GM12873 (cell line): ENCODE measurements at regions not wholly inside any gene's neighbourhood (a gene's known extent, or its start where the extent isn't known, plus 50 kb on each side); places are given as distances from the start of the nearest gene placed in this dataset.

ENCODE experiments used
- TF ChIP-seq, protein P1 (sequence below): IDR thresholded peaks from 2 replicates; pipeline ENCODE4 v1.5.1; 2012; ENCODE audit warnings: low read depth, mild to moderate bottlenecking, moderate library complexity, low read length, control low read depth; ENCODE audit not compliant: insufficient read depth; ENCODE audit errors: missing control alignments

DNA sequence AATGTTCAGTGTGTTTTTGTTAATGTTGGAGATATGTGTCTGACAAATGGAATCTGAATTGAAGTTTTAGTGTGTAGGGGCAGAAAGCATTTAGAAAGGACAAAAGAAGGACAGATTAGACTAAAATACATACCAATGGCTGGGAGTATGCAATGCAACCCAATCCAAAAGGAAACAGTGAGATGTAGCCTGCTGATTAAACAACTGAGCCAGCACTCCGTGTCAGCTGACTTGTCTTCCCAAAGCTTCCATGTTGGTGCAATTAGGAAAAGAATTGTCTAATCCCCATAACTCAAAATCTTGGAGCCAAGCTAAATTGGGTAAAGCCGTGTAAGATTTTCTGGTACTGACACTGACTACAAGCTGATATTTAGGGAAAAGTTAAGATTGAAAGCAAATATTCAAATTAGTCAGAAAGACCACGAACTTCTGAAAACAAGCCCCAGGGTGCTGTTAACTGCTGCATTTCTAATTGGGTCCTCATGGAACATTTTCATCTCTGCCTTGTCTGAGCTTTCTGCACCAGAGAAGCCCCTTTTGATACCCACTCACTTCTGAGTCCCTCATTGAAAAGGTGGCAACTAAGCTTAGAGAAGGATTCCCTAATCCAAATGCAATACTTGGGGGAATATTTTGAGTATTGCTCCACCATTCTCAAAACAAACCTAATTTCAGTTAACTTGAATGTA, 109.1 kb downstream of the DAD1 start:
- TF ChIP-seq, protein P1, sequence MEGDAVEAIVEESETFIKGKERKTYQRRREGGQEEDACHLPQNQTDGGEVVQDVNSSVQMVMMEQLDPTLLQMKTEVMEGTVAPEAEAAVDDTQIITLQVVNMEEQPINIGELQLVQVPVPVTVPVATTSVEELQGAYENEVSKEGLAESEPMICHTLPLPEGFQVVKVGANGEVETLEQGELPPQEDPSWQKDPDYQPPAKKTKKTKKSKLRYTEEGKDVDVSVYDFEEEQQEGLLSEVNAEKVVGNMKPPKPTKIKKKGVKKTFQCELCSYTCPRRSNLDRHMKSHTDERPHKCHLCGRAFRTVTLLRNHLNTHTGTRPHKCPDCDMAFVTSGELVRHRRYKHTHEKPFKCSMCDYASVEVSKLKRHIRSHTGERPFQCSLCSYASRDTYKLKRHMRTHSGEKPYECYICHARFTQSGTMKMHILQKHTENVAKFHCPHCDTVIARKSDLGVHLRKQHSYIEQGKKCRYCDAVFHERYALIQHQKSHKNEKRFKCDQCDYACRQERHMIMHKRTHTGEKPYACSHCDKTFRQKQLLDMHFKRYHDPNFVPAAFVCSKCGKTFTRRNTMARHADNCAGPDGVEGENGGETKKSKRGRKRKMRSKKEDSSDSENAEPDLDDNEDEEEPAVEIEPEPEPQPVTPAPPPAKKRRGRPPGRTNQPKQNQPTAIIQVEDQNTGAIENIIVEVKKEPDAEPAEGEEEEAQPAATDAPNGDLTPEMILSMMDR, result no peak

DNA sequence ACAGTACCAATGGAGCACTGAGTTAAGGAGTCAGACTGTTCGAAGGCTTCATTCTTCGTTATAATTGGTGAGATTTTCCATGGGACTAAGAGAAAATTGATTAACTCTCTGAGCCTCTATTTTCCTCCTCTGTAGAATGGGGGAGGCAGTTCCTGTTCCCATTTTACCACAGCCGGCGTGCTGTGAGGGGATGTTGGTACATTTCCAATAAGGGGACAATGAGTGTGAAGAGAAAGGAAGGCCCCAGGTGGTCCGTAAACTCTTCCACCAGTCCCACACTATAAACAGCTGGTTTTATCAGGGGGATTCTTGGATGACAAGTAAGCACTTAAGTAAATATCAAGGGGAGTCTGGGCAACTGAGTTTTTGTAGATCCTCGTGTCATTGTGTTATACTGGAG, 109.9 kb downstream of the DAD1 start:
- TF ChIP-seq, protein P1, result no peak

DNA sequence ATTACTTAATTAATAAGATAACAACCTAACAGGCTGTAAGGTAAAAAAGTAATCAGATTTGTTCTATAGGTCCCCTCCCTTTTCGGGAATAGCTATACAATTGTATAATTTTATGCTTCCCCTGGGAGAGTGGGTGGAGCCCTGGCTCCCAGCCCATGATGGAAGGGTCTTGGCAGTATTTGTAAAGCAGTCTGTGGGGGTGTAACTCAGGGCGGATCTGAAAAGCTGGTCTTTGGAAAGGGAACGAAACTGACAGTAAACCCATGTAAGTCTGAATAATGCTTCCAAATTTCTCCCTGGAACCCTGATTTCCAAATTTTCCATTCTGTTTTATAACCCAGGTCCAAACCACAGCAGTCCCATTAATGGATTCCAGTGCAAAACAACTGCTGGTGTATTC, 110.4 kb downstream of the DAD1 start:
- TF ChIP-seq, protein P1, result no peak

DNA sequence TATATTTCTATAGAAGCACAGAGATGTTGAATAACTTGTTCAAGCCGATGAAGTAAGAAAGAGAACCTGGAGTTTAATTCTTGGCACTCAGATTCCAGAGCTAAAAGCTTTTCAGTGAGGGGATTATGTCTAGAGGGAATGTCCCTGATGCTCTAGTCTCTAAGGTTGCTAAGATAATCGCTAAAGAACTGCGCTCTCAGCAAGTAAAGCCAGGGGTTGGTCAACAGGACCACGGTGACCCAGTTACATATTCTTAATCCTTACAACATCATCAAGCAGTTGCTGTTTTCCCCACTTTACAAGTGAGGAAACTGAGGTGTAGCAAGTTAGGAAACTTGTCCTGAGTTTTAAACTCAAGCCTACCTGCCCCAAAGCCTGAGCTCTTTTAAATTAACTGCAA, 110.8 kb downstream of the DAD1 start:
- TF ChIP-seq, protein P1, result no peak

DNA sequence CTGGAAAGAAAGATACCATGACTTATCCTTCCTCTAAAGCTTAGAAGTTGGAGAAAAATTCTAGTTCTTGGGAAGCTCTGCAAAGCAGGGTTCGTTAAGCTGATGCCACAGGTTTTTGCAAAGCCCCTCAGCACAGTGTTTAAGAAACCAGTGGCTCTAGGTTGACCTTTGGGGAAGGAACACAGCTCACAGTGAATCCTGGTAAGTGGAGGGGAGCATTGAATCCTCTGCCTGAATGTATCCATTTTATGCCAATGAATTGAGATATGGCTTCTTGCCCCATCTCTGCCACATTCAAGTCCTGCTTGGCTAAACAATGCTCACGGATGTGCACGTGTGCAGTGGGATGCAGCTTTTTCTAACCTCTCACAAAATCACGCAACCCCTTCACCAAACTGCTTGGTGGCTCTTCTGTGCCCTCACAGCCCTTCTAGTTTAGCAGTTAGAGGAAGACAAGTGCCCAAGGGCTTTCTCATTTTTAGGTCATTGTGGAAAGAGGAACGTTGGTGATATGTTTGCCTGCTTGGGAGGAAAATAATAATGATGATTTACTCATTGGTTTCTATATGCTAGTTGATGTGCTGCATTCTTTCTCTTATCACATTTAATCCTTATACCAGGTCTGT, 111.3 kb downstream of the DAD1 start:
- TF ChIP-seq, protein P1, result no peak

DNA sequence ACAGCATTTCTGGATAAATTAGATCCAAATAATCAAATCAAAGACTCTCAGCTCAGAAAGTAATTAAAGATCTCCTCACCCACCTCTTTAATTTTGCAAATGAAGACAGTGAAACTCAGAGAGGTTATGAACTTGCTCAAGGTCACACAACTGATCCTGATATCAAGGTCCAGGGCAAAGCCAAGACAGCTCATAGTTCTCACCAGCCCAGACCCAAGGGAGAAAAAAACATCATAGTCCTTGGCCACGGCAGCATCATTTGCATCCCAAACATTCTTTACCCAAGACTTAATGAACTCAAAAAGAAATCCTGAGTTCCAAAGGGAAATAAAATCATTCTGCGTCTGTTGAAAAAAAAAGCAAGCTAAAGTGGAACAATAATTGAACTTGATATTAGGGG, 112.1 kb downstream of the DAD1 start:
- TF ChIP-seq, protein P1, result no peak

DNA sequence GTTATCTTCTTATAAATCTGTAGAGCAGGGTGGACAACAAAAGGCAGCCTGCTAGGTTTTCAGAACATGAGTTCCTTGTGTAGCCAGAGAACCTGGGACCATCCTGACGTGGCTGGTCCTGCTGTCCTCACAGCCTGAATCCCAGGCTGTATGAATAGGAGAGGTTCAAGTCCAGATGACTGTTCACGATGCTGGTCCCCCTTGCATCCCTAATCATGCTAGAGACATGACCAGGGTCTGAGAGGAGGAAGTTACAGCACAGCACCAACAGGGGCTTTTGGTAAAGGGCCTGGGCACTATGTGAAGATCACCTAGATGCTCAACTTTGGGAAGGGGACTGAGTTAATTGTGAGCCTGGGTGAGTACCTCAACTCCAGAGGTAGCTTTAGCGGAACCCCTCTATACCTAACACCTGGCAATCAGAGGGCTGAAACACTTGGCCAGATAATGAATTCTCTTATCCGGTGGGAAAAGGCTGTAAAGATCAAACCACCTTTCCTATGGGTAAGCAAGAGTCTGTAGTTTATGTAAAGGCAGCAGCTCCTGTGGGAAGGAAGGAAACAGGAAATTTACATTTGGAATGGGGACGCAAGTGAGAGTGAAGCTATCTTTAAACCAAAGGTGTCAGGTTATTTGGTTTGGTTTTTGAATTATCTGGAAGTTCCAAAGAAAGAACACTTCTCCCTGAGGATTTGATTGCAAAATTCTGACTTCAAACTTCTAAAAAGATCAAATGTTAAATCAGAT, 112.8 kb downstream of the DAD1 start:
- TF ChIP-seq, protein P1, result peak; percentile 23
